Mesenchymal stem cell (in vitro differentiated cells and primary cell): ENCODE measurements at regions not wholly inside any gene's neighbourhood (a gene's known extent, or its start where the extent isn't known, plus 50 kb on each side); places are given as distances from the start of the nearest gene placed in this dataset.

Source experiments
- DNase-seq: peaks from one replicate; pipeline ENCODE4 v3.0.0-alpha.2; 2013
- H2AFZ ChIP-seq: one replicate; pipeline ENCODE4 v1.6.1; 2013; ENCODE audit warnings: low read depth, mild to moderate bottlenecking, control low read depth, inconsistent platforms, low read length, moderate library complexity
- H2AK5ac ChIP-seq: 2 replicates; pipeline ENCODE4 v1.6.1; 2013; ENCODE audit warnings: low read length, moderate library complexity, mild to moderate bottlenecking, inconsistent platforms; ENCODE audit not compliant: severe bottlenecking
- H2BK120ac ChIP-seq: one replicate; pipeline ENCODE4 v1.6.1; 2013; ENCODE audit warnings: low read depth, mild to moderate bottlenecking, inconsistent platforms, low read length, moderate library complexity
- H2BK12ac ChIP-seq, 2 experiments: one replicate each; pipeline ENCODE4 v1.6.1; 2013; ENCODE audit warnings: inconsistent platforms in 2 of 2, low read length in 2 of 2, mild to moderate bottlenecking in 2 of 2, moderate library complexity in 2 of 2, control low read depth in 1 of 2
- H2BK15ac ChIP-seq: one replicate; pipeline ENCODE4 v1.6.1; 2013; ENCODE audit warnings: mild to moderate bottlenecking, low read depth, inconsistent platforms; ENCODE audit not compliant: poor library complexity, severe bottlenecking
- H2BK5ac ChIP-seq: 2 replicates; pipeline ENCODE4 v1.6.1; 2013; ENCODE audit warnings: low read depth, mild to moderate bottlenecking, low read length, control low read depth, inconsistent platforms; ENCODE audit not compliant: poor library complexity, severe bottlenecking
- H3K14ac ChIP-seq, 2 experiments: one replicate each; pipeline ENCODE4 v1.6.1; 2013; ENCODE audit warnings: inconsistent platforms in 2 of 2, low read length in 2 of 2, control low read depth in 1 of 2, mild to moderate bottlenecking in 1 of 2, moderate library complexity in 1 of 2
- H3K18ac ChIP-seq, 2 experiments: one replicate each; pipeline ENCODE4 v1.6.1; 2013; ENCODE audit warnings: inconsistent platforms in 2 of 2, low read length in 2 of 2, control low read depth in 1 of 2, low read depth in 1 of 2, mild to moderate bottlenecking in 1 of 2
- H3K23ac ChIP-seq, 2 experiments: one replicate each; pipeline ENCODE4 v1.6.1; 2013; ENCODE audit warnings: inconsistent platforms in 2 of 2, low read length in 2 of 2, mild to moderate bottlenecking in 2 of 2, moderate library complexity in 2 of 2, control low read depth in 1 of 2
- H3K27ac ChIP-seq: 2 replicates; pipeline ENCODE4 v1.5.1; 2013; ENCODE audit warnings: mild to moderate bottlenecking, moderate library complexity, low read length, control low read depth, inconsistent platforms; ENCODE audit not compliant: poor library complexity, severe bottlenecking
- H3K27me3 ChIP-seq, 2 experiments: 2 replicates each; pipeline versions ENCODE4 v1.6.1 to v1.7.0; 2013; ENCODE audit warnings: low read length in 2 of 2, mild to moderate bottlenecking in 2 of 2, moderate library complexity in 2 of 2, control low read depth in 1 of 2, inconsistent platforms in 1 of 2; ENCODE audit not compliant: control insufficient read depth in 1 of 2, insufficient read depth in 1 of 2
- H3K36me3 ChIP-seq, 2 experiments: 2 replicates each; pipeline versions ENCODE4 v1.6.1 to v1.7.0; 2013; ENCODE audit warnings: low read length in 2 of 2, control low read depth in 1 of 2, inconsistent platforms in 1 of 2, low read depth in 1 of 2, mild to moderate bottlenecking in 1 of 2; ENCODE audit not compliant: insufficient read depth in 2 of 2, control insufficient read depth in 1 of 2
- H3K4ac ChIP-seq, 2 experiments: one replicate each; pipeline ENCODE4 v1.6.1; 2013; ENCODE audit warnings: inconsistent platforms in 2 of 2, low read length in 2 of 2, mild to moderate bottlenecking in 2 of 2, moderate library complexity in 2 of 2, control low read depth in 1 of 2, low read depth in 1 of 2
- H3K4me1 ChIP-seq: 2 replicates; pipeline ENCODE4 v1.6.1; 2013; ENCODE audit warnings: low read depth, low read length, control low read depth; ENCODE audit not compliant: control insufficient read depth, insufficient read depth
- H3K4me2 ChIP-seq: 2 replicates; pipeline ENCODE4 v1.6.1; 2013; ENCODE audit warnings: low read length, mild to moderate bottlenecking, inconsistent platforms; ENCODE audit not compliant: poor library complexity, severe bottlenecking
- H3K4me3 ChIP-seq, 2 experiments: 2 replicates each; pipeline versions ENCODE4 v1.5.1 to v1.7.0; 2013; ENCODE audit warnings: low read length in 2 of 2, mild to moderate bottlenecking in 2 of 2, control low read depth in 1 of 2, low read depth in 1 of 2; ENCODE audit not compliant: insufficient read depth in 1 of 2
- H3K79me1 ChIP-seq: replicated peaks from 2 replicates; pipeline ENCODE4 v1.6.1; 2013; ENCODE audit warnings: mild to moderate bottlenecking, control low read depth, low read length, inconsistent platforms; ENCODE audit not compliant: poor library complexity, severe bottlenecking
- H3K9ac ChIP-seq: 2 replicates; pipeline ENCODE4 v1.7.0; 2013; ENCODE audit warnings: mild to moderate bottlenecking, low read length, moderate library complexity
- H3K9me3 ChIP-seq: 2 replicates; pipeline ENCODE4 v1.7.0; 2013; ENCODE audit warnings: mild to moderate bottlenecking, low read length; ENCODE audit not compliant: control insufficient read depth
- H4K8ac ChIP-seq: one replicate; pipeline ENCODE4 v1.6.1; 2013; ENCODE audit warnings: inconsistent platforms, mild to moderate bottlenecking, low read length, moderate library complexity
- H4K91ac ChIP-seq: one replicate; pipeline ENCODE4 v1.6.1; 2013; ENCODE audit warnings: mild to moderate bottlenecking, low read length, inconsistent platforms
- WGBS: methylation state at CpG from one replicate; pipeline ENCODE4 v1.1.7; 2013; ENCODE audit warnings: mixed read lengths; 5-methylcytosine and 5-hydroxymethylcytosine counted together

- H3K14ac ChIP-seq: no peak overlapping the region
- H3K27ac ChIP-seq: no peak overlapping the region
- H2AFZ ChIP-seq: no peak overlapping the region
- H2BK120ac ChIP-seq: no peak overlapping the region
- no peak overlapping the region for H2BK5ac ChIP-seq
- H3K27me3 ChIP-seq: no peaks in the 10 kb centered on the region
- no peak for DNase-seq
- H3K4me3 ChIP-seq: no peak overlapping the region
- WGBS: no CpG with 5 or more reads among the region's 1 CpG
- no peaks in the 10 kb centered on the region for H3K4me1 ChIP-seq
- H2BK12ac ChIP-seq: no peak overlapping the region
- peaks cover 7% of the 10 kb centered on the region for H3K9me3 ChIP-seq
- no peaks in the 10 kb centered on the region for H3K79me1 ChIP-seq
- no peak overlapping the region for H4K91ac ChIP-seq
- H2AK5ac ChIP-seq: no peak overlapping the region
- H3K36me3 ChIP-seq: no peaks in the 10 kb centered on the region
- no peak overlapping the region for H3K4ac ChIP-seq
- H3K9ac ChIP-seq: no peak overlapping the region
- H3K18ac ChIP-seq: no peak overlapping the region
- no peak overlapping the region for H4K8ac ChIP-seq
- no peak overlapping the region for H3K4me2 ChIP-seq
- no peak overlapping the region for H3K23ac ChIP-seq
- H2BK15ac ChIP-seq: no peak overlapping the region
Measured at GRCh38 chr1:239616673-239617072, 230.3 kb downstream of the CHRM3 start.

- H3K4me3 ChIP-seq: no peak overlapping the region
- no peak overlapping the region for H3K18ac ChIP-seq
- H3K4me1 ChIP-seq: no peaks in the 10 kb centered on the region
- H3K14ac ChIP-seq: no peak overlapping the region
- no peak for DNase-seq
- no peak overlapping the region for H2BK12ac ChIP-seq
- no peak overlapping the region for H2AK5ac ChIP-seq
- no peak overlapping the region for H3K4me2 ChIP-seq
- H3K27ac ChIP-seq: no peak overlapping the region
- no peak overlapping the region for H2BK5ac ChIP-seq
- no peak overlapping the region for H2AFZ ChIP-seq
- no peak overlapping the region for H2BK120ac ChIP-seq
- no peak overlapping the region for H4K91ac ChIP-seq
- H2BK15ac ChIP-seq: no peak overlapping the region
- no peak overlapping the region for H3K23ac ChIP-seq
- no peak overlapping the region for H4K8ac ChIP-seq
- no peak overlapping the region for H3K4ac ChIP-seq
- no peaks in the 10 kb centered on the region for H3K36me3 ChIP-seq
- H3K79me1 ChIP-seq: no peaks in the 10 kb centered on the region
- H3K9ac ChIP-seq: no peak overlapping the region
- WGBS: 84% methylated on average over 5 of the region's 6 CpGs
- H3K9me3 ChIP-seq: peaks cover 9% of the 10 kb centered on the region
- no peaks in the 10 kb centered on the region for H3K27me3 ChIP-seq
Measured at GRCh38 chr1:239617259-239617658, 230.9 kb downstream of the CHRM3 start.

GRCh38 chr1:239617731-239618130 lies 231.4 kb downstream of the CHRM3 start:
- Histone ChIP-seq H3K27ac (no peak overlapping the region), H3K4me2 (no peak overlapping the region), H2BK120ac (no peak overlapping the region), H3K14ac (no peak overlapping the region), H3K23ac (no peak overlapping the region), H2AFZ (no peak overlapping the region), H2BK15ac (no peak overlapping the region), H4K8ac (no peak overlapping the region), H2BK5ac (no peak overlapping the region), H3K4me3 (no peak overlapping the region), H3K27me3 (no peaks in the 10 kb centered on the region), H3K36me3 (no peaks in the 10 kb centered on the region), H3K9me3 (peaks cover 12% of the 10 kb centered on the region), H3K4me1 (no peaks in the 10 kb centered on the region), H4K91ac (no peak overlapping the region), H3K4ac (no peak overlapping the region), H3K9ac (no peak overlapping the region), H3K18ac (no peak overlapping the region), H3K79me1 (no peaks in the 10 kb centered on the region), H2BK12ac (no peak overlapping the region), H2AK5ac (no peak overlapping the region)
- WGBS: 94% methylated on average over 4 of the region's 5 CpGs
- DNase-seq: no peak

GRCh38 chr1:239619190-239619589 lies 232.8 kb downstream of the CHRM3 start:
- 100% methylated on average over 1 of the region's 3 CpGs for WGBS
- DNase-seq: no peak
- no peaks in the 10 kb centered on the region for H3K4me1 ChIP-seq
- no peak overlapping the region for H2AK5ac ChIP-seq
- H3K14ac ChIP-seq: no peak overlapping the region
- no peak overlapping the region for H3K27ac ChIP-seq
- no peak overlapping the region for H3K9ac ChIP-seq
- no peak overlapping the region for H2BK5ac ChIP-seq
- no peak overlapping the region for H2BK120ac ChIP-seq
- H3K36me3 ChIP-seq: no peaks in the 10 kb centered on the region
- H3K23ac ChIP-seq: no peak overlapping the region
- no peak overlapping the region for H4K8ac ChIP-seq
- no peak overlapping the region for H4K91ac ChIP-seq
- H2BK12ac ChIP-seq: no peak overlapping the region
- H2BK15ac ChIP-seq: no peak overlapping the region
- no peak overlapping the region for H2AFZ ChIP-seq
- no peaks in the 10 kb centered on the region for H3K27me3 ChIP-seq
- no peaks in the 10 kb centered on the region for H3K79me1 ChIP-seq
- H3K4me2 ChIP-seq: no peak overlapping the region
- no peak overlapping the region for H3K4ac ChIP-seq
- H3K18ac ChIP-seq: no peak overlapping the region
- no peak overlapping the region for H3K4me3 ChIP-seq
- peaks cover 12% of the 10 kb centered on the region for H3K9me3 ChIP-seq
